ENCODE measurements at regions not wholly inside any gene's neighbourhood (a gene's known extent, or its start where the extent isn't known, plus 50 kb on each side); places are given as distances from the start of the nearest gene placed in this dataset.

GRCh38 chr3:193051314-193051713 is 133.7 kb upstream of the MB21D2 start:
- TF ChIP-seq EP300 (IDR thresholded peaks at IDR 0.05; ENCODE audit: borderline replicate concordance in 1 of 2, low read depth in 2 of 2, low read length in 2 of 2) = no peak
- TF ChIP-seq CTCF (IDR thresholded peaks at IDR 0.05; ENCODE audit: control extremely low read depth in 1 of 3, insufficient read depth in 1 of 3, low read depth in 1 of 3, low read length in 3 of 3) = no peak
- no peak for TF ChIP-seq SUZ12 (IDR thresholded peaks at IDR 0.05; ENCODE audit: low read length)
- no peak for TF ChIP-seq SIRT6 (IDR thresholded peaks at IDR 0.05; ENCODE audit: low read length)
- no peak for TF ChIP-seq POLR2A (IDR thresholded peaks at IDR 0.05; ENCODE audit: control extremely low read depth in 1 of 2, low read depth in 2 of 2, low read length in 2 of 2)
- no peak for TF ChIP-seq SP1 (IDR thresholded peaks at IDR 0.05; ENCODE audit: low read depth, low read length)
- no peak for TF ChIP-seq MAX (IDR thresholded peaks at IDR 0.05)
- no peak for TF ChIP-seq PHF8 (conservative IDR thresholded peaks at IDR 0.05; ENCODE audit: low read depth, low read length)
- TF ChIP-seq EZH2 (IDR thresholded peaks at IDR 0.05; ENCODE audit: low read depth, low read length, severe bottlenecking) = no peak
- TF ChIP-seq CEBPB (IDR thresholded peaks at IDR 0.05; ENCODE audit: low read depth, low read length) = no peak
- TF ChIP-seq JUN (IDR thresholded peaks at IDR 0.05; ENCODE audit: low read depth, low read length) = no peak
- no peak for TF ChIP-seq E2F6 (IDR thresholded peaks at IDR 0.05)
- no peak for TF ChIP-seq POU5F1 (IDR thresholded peaks at IDR 0.05; ENCODE audit: low read depth, low read length)
